AG09309 (cell line): ENCODE measurements at regions not wholly inside any gene's neighbourhood (a gene's known extent, or its start where the extent isn't known, plus 50 kb on each side); places are given as distances from the start of the nearest gene placed in this dataset.

ENCODE experiments used
- DNase-seq: peaks from one replicate; pipeline ENCODE4 v3.0.0-alpha.2; 2010; ENCODE audit warnings: low read depth
- H3K4me3 ChIP-seq: 2 replicates; pipeline ENCODE4 v1.5.1; 2011; ENCODE audit warnings: mild to moderate bottlenecking, low read depth, low read length, moderate library complexity; ENCODE audit not compliant: control insufficient read depth
- CTCF ChIP-seq: IDR thresholded peaks from 2 replicates; pipeline ENCODE4 v1.5.1; 2011; ENCODE audit warnings: mild to moderate bottlenecking, low read depth, low read length, inconsistent platforms; ENCODE audit not compliant: insufficient read depth, control insufficient read depth; ENCODE audit errors: missing control alignments

DNA sequence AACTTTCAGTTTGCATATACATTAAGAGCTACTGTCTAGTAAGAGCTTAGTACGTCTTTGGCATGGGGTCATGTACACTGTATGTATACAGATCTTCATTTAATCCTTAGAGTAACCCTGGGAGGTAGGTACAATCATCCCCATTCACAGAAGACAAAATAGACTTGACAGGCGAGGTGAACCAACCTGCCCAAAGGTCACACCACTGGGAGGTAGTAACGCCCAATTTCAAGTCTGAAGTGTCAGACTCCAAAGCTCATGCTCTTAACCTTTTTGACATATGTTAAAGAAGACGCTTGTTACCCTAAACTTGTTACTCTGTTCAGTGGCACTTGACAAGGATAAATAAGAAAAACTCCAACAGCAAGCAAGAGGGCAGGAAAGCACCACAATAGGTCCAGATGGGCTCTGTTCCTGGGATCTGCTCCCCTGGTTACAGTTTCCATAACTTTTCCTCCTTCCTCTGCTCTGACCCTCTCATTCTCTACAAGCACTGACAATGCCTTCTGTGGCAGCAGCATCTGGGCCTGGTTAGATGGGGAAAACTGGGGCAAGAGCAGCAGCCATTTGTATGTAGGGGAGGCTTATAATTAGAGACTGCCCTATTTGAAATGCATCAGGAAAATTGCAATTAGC is 64.7 kb upstream of the SERTAD2 start:
- TF ChIP-seq CTCF = no peak
- DNase-seq = no peak

GRCh38 chr2:64720535-64721319 is 67.0 kb upstream of the SERTAD2 start:
- no peak overlapping the region for H3K4me3 ChIP-seq
- DNase-seq = no peak
- no peak for TF ChIP-seq CTCF

More for the DNA sequence above, 64.7 kb upstream of the SERTAD2 start:
- no peak overlapping the region for H3K4me3 ChIP-seq

DNA sequence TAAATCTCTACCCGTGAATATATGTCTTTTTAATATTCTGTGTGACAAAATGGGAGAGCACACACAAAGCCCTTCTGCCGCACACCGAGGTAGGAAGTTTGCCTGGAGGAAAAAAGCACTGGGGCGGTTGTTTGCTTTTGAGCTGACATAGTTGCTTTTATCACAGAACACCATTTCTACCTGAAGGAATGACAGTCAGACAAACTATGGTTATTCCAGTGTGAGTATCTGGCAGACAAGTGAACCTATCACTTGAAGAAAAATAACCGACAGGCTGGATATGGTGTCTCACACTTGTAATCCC is 67.6 kb upstream of the SERTAD2 start:
- H3K4me3 ChIP-seq = no peak overlapping the region
- DNase-seq = no peak
- TF ChIP-seq CTCF = no peak

DNA sequence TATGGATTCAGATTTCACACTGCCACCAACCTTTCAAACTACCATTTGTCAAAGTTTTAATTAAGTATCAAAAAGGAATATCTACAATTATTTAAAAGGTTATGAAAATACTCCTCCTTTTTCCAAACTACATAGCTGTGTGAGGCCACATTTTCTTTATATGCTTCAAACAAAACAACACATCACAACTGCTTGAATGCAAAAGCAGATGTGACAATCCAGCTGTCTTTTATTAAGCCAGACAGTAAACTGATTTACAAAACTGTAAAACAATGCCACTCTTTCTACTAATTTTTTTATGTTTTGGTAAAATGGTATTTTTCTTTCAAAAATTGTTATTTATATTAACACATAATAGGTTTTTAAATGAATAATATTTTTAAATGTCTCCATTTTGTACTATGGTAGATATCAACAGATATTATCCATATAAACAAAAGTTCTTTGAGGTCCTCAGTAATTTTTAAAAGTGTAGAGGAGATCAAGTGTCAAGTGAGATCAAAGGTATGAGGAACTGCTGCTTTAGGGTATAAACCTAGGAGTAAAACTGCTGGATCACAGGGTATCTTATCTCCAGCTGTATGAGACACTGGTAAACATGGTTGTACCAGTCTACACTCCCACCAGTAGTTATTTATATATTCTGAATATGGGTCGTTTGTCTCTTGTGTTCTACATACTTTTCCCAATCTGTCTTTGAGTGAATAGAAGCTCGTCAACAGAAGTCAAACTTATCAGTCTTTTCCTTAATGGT is 68.8 kb upstream of the SERTAD2 start:
- TF ChIP-seq CTCF = no peak
- no peak overlapping the region for H3K4me3 ChIP-seq
- no peak for DNase-seq

DNA sequence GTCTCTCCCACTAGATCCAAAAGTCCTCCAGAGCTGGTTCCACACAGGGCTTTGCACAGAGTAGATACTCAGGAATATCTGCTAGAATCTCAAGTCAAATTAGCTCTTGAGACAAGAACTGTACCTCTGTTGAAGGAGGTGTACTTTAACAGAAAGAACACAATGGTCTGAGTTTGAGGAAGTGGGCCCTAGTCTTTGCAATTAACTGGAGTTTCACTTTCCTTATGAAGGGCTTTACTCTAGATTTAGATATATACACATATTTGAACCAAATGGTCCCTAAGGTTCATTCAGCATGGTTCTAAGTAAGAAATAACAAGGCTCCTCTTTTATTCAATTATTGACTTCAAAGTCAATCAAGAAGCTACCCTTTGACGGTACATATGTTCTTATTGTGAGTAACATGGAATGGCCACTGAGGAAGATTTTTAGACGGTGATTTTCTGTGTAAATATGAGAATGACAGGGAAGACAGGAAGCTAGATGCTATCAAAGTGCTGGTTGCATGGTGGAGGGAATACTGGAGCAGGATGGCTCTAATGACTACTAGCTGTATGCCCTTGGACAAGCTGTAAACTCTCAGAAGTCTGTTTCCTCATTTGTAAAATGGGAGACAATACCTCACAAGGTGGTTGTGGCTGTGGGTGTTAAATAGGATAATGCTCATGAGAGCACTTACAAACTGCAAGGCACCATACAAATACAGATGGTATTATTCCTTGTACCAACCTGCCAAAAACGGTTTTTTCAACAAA is 73.5 kb upstream of the SERTAD2 start:
- H3K4me3 ChIP-seq = no peak overlapping the region
- TF ChIP-seq CTCF = no peak
- no peak for DNase-seq

DNA sequence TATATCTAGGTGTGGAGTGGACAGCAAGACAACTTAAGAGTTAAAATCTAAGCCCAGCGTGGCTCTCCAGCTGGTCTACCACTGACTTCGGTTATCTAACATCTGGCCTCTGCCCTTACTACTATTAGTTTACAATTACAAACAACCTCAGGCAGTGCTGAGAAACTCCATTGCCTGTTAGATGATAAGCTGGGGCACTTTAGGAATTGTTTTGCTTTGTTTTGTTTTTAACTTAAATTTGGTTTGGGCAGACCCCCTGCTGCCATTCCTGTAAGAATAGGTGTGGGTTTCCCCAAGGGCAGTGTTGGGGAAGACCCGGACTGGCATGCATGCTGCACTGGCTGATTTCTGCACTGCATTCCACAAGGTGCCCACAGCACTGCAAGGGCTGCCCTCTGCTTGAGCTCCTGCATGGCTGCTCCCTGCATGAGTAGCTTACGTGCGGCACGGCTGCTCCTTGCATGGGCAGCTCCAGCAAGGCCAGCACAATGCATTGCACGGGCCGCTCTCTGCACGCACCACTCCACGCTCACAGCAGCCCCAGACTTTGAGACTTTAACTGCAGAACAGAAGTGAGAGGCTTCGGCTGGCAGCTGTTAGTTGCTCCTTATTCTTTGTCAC is 74.2 kb upstream of the SERTAD2 start:
- H3K4me3 ChIP-seq = no peak overlapping the region
- no peak for DNase-seq
- no peak for TF ChIP-seq CTCF
